Muscle layer of duodenum (tissue), 2 donors: ENCODE measurements at regions not wholly inside any gene's neighbourhood (a gene's known extent, or its start where the extent isn't known, plus 50 kb on each side); places are given as distances from the start of the nearest gene placed in this dataset.

Source experiments
- H3K27ac ChIP-seq: one replicate; pipeline ENCODE4 v1.7.0; 2013; ENCODE audit warnings: mild to moderate bottlenecking, low read length
- H3K27me3 ChIP-seq: one replicate; pipeline ENCODE4 v1.7.0; 2013; ENCODE audit warnings: low read depth, mild to moderate bottlenecking, control low read depth, low read length
- H3K36me3 ChIP-seq, 2 donors: one replicate each; pipeline ENCODE4 v1.7.0; 2013; ENCODE audit warnings: low read length in 2 of 2, control low read depth in 1 of 2, mild to moderate bottlenecking in 1 of 2; ENCODE audit not compliant: insufficient read depth in 2 of 2, control insufficient read depth in 1 of 2
- H3K4me1 ChIP-seq, 2 donors: one replicate each; pipeline ENCODE4 v1.7.0; 2013; ENCODE audit warnings: low read length in 2 of 2, mild to moderate bottlenecking in 2 of 2, control low read depth in 1 of 2, moderate library complexity in 1 of 2; ENCODE audit not compliant: insufficient read depth in 2 of 2, control insufficient read depth in 1 of 2
- H3K4me3 ChIP-seq, 2 donors: one replicate each; pipeline ENCODE4 v1.7.0; 2013; ENCODE audit warnings: low read length in 2 of 2, low read depth in 1 of 2, mild to moderate bottlenecking in 1 of 2
- H3K9me3 ChIP-seq, 2 donors: one replicate each; pipeline ENCODE4 v1.7.0; 2013; ENCODE audit warnings: low read length in 2 of 2, control low read depth in 1 of 2, mild to moderate bottlenecking in 1 of 2; ENCODE audit not compliant: control insufficient read depth in 1 of 2
- donor health status: healthy.

DNA sequence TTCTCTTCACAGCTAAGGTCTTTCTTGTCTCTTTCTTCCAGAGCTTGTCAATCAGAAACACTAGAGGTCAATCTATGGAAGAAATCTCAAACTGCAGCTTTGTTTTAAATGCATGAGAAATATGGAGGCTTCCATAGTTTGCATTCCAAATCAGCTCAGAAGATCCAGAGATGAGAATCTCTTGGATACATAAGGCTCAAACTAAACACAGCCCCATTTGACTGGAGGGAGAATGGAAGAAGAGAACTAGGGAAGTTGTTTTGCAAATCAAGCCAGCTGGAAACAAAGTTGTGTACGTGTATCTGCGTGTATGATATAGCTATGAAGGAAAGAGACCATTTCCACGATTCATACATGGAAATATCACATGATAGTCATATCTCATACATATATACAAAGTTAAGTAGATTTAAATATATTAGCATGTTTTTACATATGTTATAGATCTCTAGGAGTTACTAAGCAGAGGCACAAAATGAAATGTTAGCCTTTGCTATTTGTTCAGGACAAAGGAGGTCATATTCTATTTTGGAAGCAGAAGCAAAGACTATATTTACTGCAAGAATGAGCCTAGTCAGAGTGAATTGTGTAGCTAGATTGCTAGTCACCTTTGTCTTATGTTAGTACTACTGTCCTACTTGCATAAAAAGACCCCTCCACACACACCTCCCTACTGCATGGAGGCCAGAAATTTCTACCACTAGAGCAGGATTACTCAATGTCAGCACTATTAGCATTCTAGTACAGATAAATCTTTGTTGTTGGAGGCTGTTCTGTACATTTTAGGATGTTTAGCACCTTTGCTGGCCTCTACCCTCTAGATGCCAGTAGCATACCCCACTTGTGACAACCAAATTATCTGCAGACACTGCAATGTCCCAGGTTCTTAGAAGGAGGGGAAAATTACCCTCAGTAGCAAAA is 303.5 kb upstream of the CHAC2 start:
- H3K27me3 ChIP-seq, result no peaks in the 10 kb centered on the region
- H3K4me3 ChIP-seq, result no peak overlapping the region
- no peaks in the 10 kb centered on the region for H3K4me1 ChIP-seq
- H3K27ac ChIP-seq, result no peak overlapping the region
- no peaks in the 10 kb centered on the region for H3K36me3 ChIP-seq
- no peaks in the 10 kb centered on the region for H3K9me3 ChIP-seq

DNA sequence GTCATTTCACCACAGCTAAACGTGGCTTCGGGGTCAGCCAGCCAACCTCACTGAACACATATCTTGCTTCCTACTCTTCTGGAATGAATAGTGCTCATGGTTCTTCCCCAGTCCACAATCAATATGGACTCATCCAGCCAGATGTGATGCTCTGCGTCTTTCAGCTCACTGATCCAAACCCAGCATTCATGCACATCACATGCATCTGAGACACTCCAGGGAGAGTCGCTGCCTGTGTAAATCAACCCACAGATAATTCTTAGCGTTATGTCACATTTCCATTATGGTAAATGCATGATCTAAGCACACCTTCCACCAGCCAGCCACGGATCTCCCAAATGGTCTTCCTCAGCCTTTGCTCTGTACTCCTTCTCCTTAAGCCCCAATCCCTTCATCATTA is 306.7 kb upstream of the CHAC2 start:
- no peak overlapping the region for H3K4me3 ChIP-seq
- no peaks in the 10 kb centered on the region for H3K4me1 ChIP-seq
- H3K27me3 ChIP-seq, result no peaks in the 10 kb centered on the region
- H3K36me3 ChIP-seq, result no peaks in the 10 kb centered on the region
- H3K9me3 ChIP-seq, result no peaks in the 10 kb centered on the region
- H3K27ac ChIP-seq, result no peak overlapping the region

DNA sequence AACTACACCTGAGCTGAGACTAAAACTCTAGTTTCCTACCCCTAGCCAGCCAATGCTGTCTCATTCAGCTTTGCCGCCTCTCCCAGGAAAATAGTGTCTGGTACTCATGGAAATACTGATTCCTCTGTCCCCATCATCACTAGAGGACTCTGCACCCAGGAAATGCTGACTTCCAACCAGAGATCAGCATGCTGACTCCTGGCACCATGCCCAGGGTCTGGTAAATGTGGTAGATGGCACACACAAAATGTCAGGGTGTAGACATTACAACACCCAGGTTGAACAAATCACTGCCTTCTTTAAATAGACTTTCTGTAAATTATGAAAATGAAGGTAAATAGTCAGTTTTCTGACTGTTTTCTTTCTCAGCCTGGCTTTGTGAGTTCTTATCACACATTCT is 307.3 kb upstream of the CHAC2 start:
- H3K27me3 ChIP-seq, result no peaks in the 10 kb centered on the region
- no peak overlapping the region for H3K4me3 ChIP-seq

DNA sequence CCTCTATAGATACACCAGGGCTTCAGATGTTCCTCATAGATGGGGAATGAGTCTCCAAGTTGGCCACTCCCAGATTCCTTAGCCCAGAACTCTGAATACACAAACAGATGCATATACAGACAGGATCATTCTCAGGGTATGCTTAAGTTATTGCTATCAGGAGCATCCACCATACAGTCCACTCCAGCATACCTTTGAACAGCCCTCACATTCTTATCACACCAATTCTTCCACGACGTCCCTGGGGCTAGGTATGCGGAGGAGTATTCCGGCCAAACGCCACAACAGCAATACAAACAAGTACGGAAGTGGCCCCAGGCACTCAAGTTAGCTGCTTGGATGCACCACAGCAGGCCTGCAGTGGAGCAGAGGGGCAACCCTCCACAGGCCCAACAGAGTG is 312.5 kb upstream of the CHAC2 start:
- H3K36me3 ChIP-seq, result no peaks in the 10 kb centered on the region
- no peaks in the 10 kb centered on the region for H3K9me3 ChIP-seq
- H3K4me1 ChIP-seq, result peaks cover 0 to 5% of the 10 kb centered on the region in 2 donors
- H3K27ac ChIP-seq, result no peak overlapping the region
- H3K27me3 ChIP-seq, result no peaks in the 10 kb centered on the region
- H3K4me3 ChIP-seq, result no peak overlapping the region

More for the DNA sequence above, 307.3 kb upstream of the CHAC2 start:
- no peaks in the 10 kb centered on the region for H3K9me3 ChIP-seq
- no peak overlapping the region for H3K27ac ChIP-seq
- H3K4me1 ChIP-seq, result no peaks in the 10 kb centered on the region
- no peaks in the 10 kb centered on the region for H3K36me3 ChIP-seq

DNA sequence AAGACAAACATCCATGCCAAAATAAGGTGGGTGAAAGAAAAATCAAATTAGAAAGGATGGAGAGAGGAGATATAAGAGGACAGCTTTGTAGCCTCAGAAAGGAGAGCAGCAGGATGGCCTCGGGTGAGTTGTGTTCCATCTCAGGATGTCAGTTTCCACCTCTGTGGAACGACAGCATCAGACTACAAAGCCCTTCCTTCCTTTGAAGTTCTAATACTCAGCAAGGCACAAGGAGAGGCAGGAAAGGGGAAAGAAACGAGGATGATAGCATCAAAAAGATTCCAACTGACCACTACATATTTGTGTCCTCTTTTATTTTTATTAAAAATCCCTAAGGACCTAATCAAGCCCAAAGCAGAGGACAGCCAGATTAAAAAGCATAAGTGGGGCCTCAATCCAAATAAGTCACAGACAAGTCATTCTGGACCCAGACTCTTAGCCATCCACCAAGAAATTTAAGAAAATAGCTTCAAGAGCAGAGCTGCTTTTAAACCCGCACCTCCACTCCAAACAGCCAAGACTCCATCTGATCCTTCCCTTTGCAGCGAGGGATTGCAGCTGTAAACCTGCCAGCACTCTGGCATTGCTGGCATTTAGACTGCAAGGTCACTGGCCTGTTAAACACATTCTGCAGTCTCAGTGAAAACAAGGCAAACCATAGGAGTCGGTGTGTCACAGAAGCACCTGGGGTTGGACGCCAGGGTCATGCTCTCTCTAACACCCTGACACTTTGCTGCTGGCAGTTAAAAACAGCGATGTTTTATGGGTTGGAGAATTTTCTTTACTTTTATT is 314.5 kb upstream of the CHAC2 start:
- Histone ChIP-seq H3K4me1 (peaks cover 0 to 5% of the 10 kb centered on the region in 2 donors), H3K36me3 (no peaks in the 10 kb centered on the region), H3K4me3 (no peak overlapping the region), H3K27ac (no peak overlapping the region), H3K9me3 (no peaks in the 10 kb centered on the region), H3K27me3 (no peaks in the 10 kb centered on the region)

DNA sequence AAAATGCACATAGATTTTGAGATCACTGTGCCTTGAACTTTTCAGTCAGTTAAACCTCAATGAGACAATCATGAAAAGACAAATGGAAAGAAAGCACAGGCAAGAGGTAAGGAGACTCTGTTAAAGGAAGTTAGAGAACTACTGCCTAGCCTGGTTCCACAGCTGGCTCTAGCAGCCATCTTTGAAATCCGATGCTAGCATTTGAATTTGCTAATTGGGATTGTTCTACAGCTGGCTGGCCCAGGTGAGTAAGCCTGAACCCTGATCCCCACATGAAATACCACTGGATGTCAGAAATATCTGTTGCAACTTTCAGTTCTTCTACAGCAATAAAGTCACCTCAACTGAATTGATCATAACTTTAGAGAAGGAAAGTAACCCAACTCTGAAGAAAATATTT is 315.2 kb upstream of the CHAC2 start:
- Histone ChIP-seq H3K4me3 (no peak overlapping the region), H3K27ac (no peak overlapping the region), H3K27me3 (no peaks in the 10 kb centered on the region), H3K36me3 (no peaks in the 10 kb centered on the region), H3K4me1 (peaks cover 0 to 5% of the 10 kb centered on the region in 2 donors), H3K9me3 (no peaks in the 10 kb centered on the region)

DNA sequence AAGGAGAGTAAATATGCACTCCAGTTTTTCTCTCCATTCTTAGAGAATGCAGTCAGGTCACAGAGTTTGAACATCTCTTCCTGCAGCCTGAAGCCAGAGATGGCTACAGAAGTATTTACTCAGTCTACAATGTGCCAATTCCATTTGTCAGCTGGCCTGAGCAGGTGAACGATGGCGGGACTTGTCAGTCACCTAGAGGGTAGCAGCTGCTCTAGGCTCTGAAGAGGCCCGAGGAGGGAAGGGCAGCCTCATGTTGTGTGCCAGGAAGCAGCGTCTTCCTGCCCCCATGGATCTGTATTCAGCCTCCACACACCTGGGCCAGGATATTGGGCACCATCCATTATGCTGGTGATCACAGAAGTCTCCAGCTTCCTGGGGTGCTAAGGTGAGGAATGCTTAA is 316.7 kb upstream of the CHAC2 start:
- Histone ChIP-seq H3K9me3 (no peaks in the 10 kb centered on the region), H3K27ac (no peak overlapping the region), H3K4me1 (peaks cover 0 to 5% of the 10 kb centered on the region in 2 donors), H3K27me3 (no peaks in the 10 kb centered on the region), H3K36me3 (no peaks in the 10 kb centered on the region), H3K4me3 (no peak overlapping the region)

DNA sequence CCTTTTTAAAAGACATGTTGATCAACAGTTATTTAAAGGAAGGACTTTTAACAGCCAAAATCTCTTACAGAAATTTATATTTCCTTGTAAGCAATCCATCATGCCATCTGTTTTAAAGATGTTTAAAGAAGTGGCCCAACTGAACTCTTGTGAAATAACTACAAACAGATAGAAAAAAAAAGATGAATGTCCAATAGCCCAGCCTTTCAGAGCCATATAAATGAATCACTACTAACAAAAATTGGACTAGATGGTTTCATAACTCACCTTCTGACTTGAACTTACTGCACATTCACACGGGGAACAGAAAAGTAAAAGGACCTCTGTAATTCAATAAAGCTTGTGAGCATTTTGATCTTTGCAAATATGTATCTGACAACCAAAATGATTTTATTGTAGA is 319.0 kb upstream of the CHAC2 start:
- Histone ChIP-seq H3K27me3 (no peaks in the 10 kb centered on the region), H3K4me3 (no peak overlapping the region), H3K9me3 (no peaks in the 10 kb centered on the region), H3K4me1 (peaks cover 0 to 3% of the 10 kb centered on the region in 2 donors), H3K36me3 (no peaks in the 10 kb centered on the region), H3K27ac (no peak overlapping the region)

DNA sequence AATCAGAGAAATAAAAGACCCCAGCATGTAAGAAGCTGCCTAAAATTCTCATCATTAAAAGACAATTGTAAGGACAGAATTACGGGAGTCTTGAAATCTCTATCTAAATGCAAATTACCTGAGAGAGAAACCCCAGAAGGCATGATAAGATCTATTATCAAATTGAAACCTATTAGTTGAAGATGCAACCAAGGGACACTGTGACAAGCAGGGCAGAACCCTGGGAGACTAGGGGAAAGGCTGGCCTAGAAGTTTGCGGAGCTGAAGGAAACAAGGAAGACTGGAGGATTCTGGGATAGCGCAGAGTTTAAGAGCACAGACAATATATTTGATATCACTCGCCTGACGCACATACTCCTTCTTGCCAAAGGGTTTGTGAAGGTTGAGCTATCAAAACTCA is 319.5 kb upstream of the CHAC2 start:
- Histone ChIP-seq H3K27me3 (no peaks in the 10 kb centered on the region), H3K4me3 (no peak overlapping the region), H3K36me3 (no peaks in the 10 kb centered on the region), H3K27ac (no peak overlapping the region), H3K4me1 (no peaks in the 10 kb centered on the region), H3K9me3 (no peaks in the 10 kb centered on the region)

DNA sequence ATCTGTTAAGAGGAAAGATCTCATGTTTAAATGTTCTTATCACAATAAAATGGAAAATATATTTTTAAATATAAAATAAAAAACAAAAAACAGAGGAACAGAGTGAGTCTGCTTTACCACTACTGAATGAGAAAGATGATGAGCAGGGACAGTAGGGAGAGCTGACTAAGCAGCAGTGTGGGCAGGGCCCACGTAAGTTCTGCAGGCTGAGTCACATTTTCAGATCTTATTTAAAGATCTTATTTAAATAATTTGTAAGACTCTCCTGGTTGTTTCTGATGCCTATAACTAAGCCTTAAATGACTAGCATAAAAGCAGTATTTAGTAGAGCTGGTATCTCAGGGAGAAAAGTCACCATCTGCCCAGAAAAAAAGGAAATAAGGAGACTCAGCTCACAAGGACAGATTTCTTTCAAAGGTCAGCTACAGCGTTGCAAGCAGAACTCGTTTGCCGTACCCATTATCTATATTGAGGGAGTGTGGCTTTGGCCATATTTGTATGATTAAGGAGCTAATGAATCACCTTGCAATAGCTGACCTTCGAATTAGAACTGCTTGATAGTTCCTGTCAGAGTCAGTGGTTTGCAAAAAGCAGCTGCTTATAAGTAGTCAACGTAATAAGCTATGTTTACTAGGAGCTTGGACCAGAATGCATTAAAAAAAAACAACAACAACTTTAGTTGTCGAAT is 322.1 kb upstream of the CHAC2 start:
- Histone ChIP-seq H3K27ac (no peak overlapping the region), H3K9me3 (no peaks in the 10 kb centered on the region), H3K36me3 (no peaks in the 10 kb centered on the region), H3K4me1 (no peaks in the 10 kb centered on the region), H3K4me3 (no peak overlapping the region), H3K27me3 (no peaks in the 10 kb centered on the region)

DNA sequence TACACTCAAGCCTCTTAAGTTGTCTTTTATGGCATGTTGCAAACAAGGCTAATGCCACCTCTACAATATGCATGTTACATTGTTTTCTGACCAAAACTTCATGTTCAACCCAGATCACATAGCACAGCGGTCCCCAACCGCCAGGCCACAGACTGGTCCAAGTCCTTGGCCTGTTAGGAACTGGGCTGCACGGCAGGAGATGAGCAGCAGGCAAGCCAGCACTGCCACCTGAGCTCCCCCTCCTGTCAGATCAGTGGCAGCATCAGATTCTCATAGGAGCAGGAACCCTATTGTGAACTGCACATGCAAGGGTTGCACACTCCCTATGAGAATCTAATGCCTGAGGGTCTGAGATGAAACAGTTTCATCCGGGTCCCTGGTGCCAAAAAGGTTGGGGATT is 324.8 kb upstream of the CHAC2 start:
- no peak overlapping the region for H3K27ac ChIP-seq
- H3K4me1 ChIP-seq, result no peaks in the 10 kb centered on the region
- no peaks in the 10 kb centered on the region for H3K9me3 ChIP-seq
- H3K4me3 ChIP-seq, result no peak overlapping the region
- no peaks in the 10 kb centered on the region for H3K27me3 ChIP-seq
- H3K36me3 ChIP-seq, result no peaks in the 10 kb centered on the region
